ENCODE measurements at regions not wholly inside any gene's neighbourhood (a gene's known extent, or its start where the extent isn't known, plus 50 kb on each side); places are given as distances from the start of the nearest gene placed in this dataset.

DNA sequence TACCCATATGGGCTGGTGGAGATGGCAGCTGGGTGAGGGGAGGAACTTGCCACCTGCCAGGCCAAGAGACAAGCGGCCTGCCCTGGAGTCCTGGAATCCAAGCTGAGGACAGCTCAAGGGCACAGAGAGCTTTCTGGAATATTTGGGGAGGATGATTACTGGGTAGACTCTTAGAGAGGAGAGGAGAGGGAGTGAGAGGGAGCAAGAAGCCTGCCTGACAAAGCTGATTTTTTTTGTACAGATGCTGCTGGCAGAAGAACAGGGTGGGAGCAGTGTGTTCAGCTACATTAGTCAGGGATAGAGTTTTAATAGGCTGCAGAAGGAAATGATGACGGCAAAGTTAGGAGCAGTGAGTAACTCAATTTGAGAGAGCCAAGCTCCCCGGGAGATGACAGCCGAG is 299.3 kb downstream of the NXPE2 start:
- TF ChIP-seq CTCF (IDR thresholded peaks at IDR 0.05) (no peak), EZH2phosphoT487 (IDR thresholded peaks at IDR 0.05) (no peak)

Measured in neural progenitor cell (in vitro differentiated cells).